GM12878 (cell line): ENCODE measurements at regions not wholly inside any gene's neighbourhood (a gene's known extent, or its start where the extent isn't known, plus 50 kb on each side); places are given as distances from the start of the nearest gene placed in this dataset.

Experiments used
- ATAC-seq: fragments of 200-7000 bp; cut with Tn5 transposase; 3 replicates; pipeline ENCODE4 v1.9.1; 2020; ENCODE audit warnings: mild to moderate bottlenecking, moderate library complexity
- BruUV-seq: library from RNA; stranded (reverse); fragments of 400-500 nt; replicated peaks from 2 replicates; lab custom pipeline; 2021; lab: Mats Ljungman, UMichigan
- CTCF ChIA-PET: fragments of 300-600 bp; sonication (Branson Sonifier 250); formaldehyde crosslinking; extraction: SDS; loops from one replicate; lab custom pipeline; 2021; ENCODE audit warnings: inconsistent platforms; lab: Yijun Ruan, JAX
- POLR2A ChIA-PET: fragments of 350-600 bp; formaldehyde crosslinking; extraction: SDS; loops from one replicate; lab custom pipeline; 2021; ENCODE audit warnings: inconsistent platforms; lab: Charles Lee
- RAD21 ChIA-PET: fragments of 300-600 bp; sonication (Branson Sonifier 250); formaldehyde crosslinking; loops from one replicate; lab custom pipeline; 2023; ENCODE audit warnings: antibody characterized with exemption; ENCODE audit not compliant: unreplicated experiment; lab: Charles Lee
- SMC1A ChIA-PET: fragments of 300-600 bp; sonication (Branson Sonifier 250); formaldehyde crosslinking; loops from one replicate; lab custom pipeline; 2023; ENCODE audit not compliant: unreplicated experiment, uncharacterized antibody; lab: Charles Lee
- DNase-seq: peaks from one replicate; pipeline ENCODE4 v3.0.0-alpha.2; 2011; ENCODE audit warnings: low read depth, low spot score
- FAIRE-seq: peaks from 3 replicates; lab custom pipeline; 2011; peaks lifted over from hg19 to GRCh38; lab: Jason Lieb, UNC
- H2AFZ ChIP-seq: 2 replicates; pipeline ENCODE4 v1.6.0; 2011; ENCODE audit warnings: low read depth, low read length, control low read depth; ENCODE audit not compliant: control insufficient read depth
- H3K27ac ChIP-seq: 2 replicates; pipeline ENCODE4 v1.5.1; 2011; ENCODE audit warnings: control low read depth; ENCODE audit not compliant: control insufficient read depth, insufficient read depth
- H3K27me3 ChIP-seq, 2 experiments: replicated peaks in 1 of 2; 2 replicates each; pipeline versions ENCODE4 v1.6.0 to v1.6.1; 2011; ENCODE audit warnings: low read length in 1 of 2; ENCODE audit not compliant: control insufficient read depth in 2 of 2, insufficient read depth in 2 of 2
- H3K36me3 ChIP-seq, 2 experiments: 2 replicates each; pipeline ENCODE4 v1.5.1; 2011; ENCODE audit warnings: low read length in 1 of 2; ENCODE audit not compliant: control insufficient read depth in 2 of 2, insufficient read depth in 2 of 2
- H3K4me1 ChIP-seq: 2 replicates; pipeline ENCODE4 v1.6.1; 2011; ENCODE audit warnings: mild to moderate bottlenecking, low read length, moderate library complexity, mixed read lengths; ENCODE audit not compliant: control insufficient read depth, insufficient read depth
- H3K4me2 ChIP-seq: 2 replicates; pipeline ENCODE4 v1.6.0; 2011; ENCODE audit warnings: control low read depth; ENCODE audit not compliant: control insufficient read depth, insufficient read depth
- H3K4me3 ChIP-seq: fragments of 200-600 bp; sonication (generic); 2 replicates; pipeline ENCODE4 v1.5.1; 2016
- H3K79me2 ChIP-seq: 2 replicates; pipeline ENCODE4 v1.6.0; 2011; ENCODE audit warnings: low read length; ENCODE audit not compliant: control insufficient read depth, insufficient read depth
- H3K9ac ChIP-seq: 2 replicates; pipeline ENCODE4 v1.8.0; 2011; ENCODE audit warnings: low read length, control low read depth, mixed read lengths; ENCODE audit not compliant: control insufficient read depth, insufficient read depth
- H3K9me3 ChIP-seq: replicated peaks from 3 replicates; pipeline ENCODE4 v1.5.1; 2011; ENCODE audit warnings: mild to moderate bottlenecking, low read length; ENCODE audit not compliant: control insufficient read depth, insufficient read depth
- H4K20me1 ChIP-seq: 2 replicates; pipeline ENCODE4 v1.6.0; 2011; ENCODE audit not compliant: control insufficient read depth, insufficient read depth
- ASH2L ChIP-seq: fragments of 300-600, 200-600 bp; sonication (generic); IDR thresholded peaks from 2 replicates; pipeline ENCODE4 v1.6.1; 2017; ENCODE audit warnings: low read depth, mild to moderate bottlenecking, borderline replicate concordance
- EP300 ChIP-seq, 2 experiments: fragments of 150-350 bp in 1 of 2; IDR thresholded peaks; 2 replicates each; pipeline ENCODE4 v1.6.1; 2011 to 2012; ENCODE audit warnings: low read depth in 2 of 2, low read length in 2 of 2, borderline replicate concordance in 1 of 2, improper control_type of control experiment in 1 of 2, inconsistent platforms in 1 of 2; ENCODE audit not compliant: control insufficient read depth in 1 of 2
- MTA2 ChIP-seq: fragments of 450-650 bp; IDR thresholded peaks from 2 replicates; pipeline ENCODE4 v1.6.1; 2016; ENCODE audit warnings: low read depth, mild to moderate bottlenecking, moderate library complexity
- PRDM15 ChIP-seq: fragments of 450-650 bp; formaldehyde crosslinking; IDR thresholded peaks from 2 replicates; pipeline ENCODE4 v1.4.0; 2020; ENCODE audit warnings: mild to moderate bottlenecking, moderate library complexity
- RELA ChIP-seq: fragments of 450-650 bp; IDR thresholded peaks from 2 replicates; pipeline ENCODE4 v1.8.0; 2014; ENCODE audit warnings: borderline replicate concordance; ENCODE audit not compliant: partially characterized antibody
- YBX1 ChIP-seq: fragments of 450-650 bp; IDR thresholded peaks from 2 replicates; pipeline ENCODE4 v1.6.1; 2016; ENCODE audit warnings: antibody characterized with exemption
- ZBTB4 ChIP-seq: fragments of 450-650 bp; formaldehyde crosslinking; IDR thresholded peaks from 2 replicates; pipeline ENCODE4 v1.4.0; 2022; ENCODE audit warnings: mild to moderate bottlenecking, moderate library complexity
- WGBS: methylation state at CpG from one replicate; pipeline ENCODE4 v1.1.6; 2016; ENCODE audit warnings: low lambda C conversion rate; ENCODE audit not compliant: insufficient replicate concordance, insufficient coverage; ENCODE audit errors: missing lambda C conversion rate; 5-methylcytosine and 5-hydroxymethylcytosine counted together
- in situ Hi-C: fragments of 300-500 bp; cut with MboI; formaldehyde crosslinking; loops from 9 replicates; pipeline ENCODE4 v1.14.3; 2018; ENCODE audit warnings: mixed read lengths
- intact Hi-C: fragments of 100-400 bp; cut with micrococcal nuclease; formaldehyde crosslinking; loops from one replicate; pipeline ENCODE4 v1.14.2; 2022; ENCODE audit not compliant: unreplicated experiment

DNA sequence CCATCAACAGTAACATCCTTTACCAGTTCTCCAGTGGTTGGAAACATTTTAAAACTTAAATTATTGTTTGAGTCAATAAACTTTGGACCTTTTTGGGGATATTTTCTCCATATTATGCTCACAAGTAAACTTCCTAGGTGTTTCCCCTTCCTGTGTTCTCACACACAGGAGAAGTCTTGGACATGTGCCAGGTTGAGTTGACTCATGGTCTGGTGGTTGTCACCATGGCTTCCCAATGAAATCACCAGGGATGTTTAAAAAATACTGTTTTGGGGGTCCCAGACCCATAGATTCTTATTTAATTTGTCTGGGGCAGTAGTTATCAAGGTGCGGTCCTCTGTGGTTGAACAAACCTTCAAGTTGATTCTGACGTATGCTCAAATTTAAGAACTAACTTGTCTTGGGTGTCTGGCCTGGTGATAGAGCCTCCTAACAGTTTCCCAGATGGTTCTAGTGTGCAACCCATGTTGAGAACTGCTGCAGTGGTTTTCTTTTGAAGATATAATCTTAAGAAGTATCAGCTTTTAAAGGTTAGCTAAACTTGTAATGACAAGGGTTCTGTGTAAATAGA lies 291.8 kb downstream of the EDEM1 start:
- SMC1A ChIA-PET = interaction anchor here (0.9 kb wide), 1 partner anchor 8 kb away, joined by 4 read pairs; no protein-coding TSS in a partner anchor
- no peak for FAIRE-seq
- Histone ChIP-seq H3K27me3 (no peaks in the 10 kb centered on the region), H4K20me1 (no peaks in the 10 kb centered on the region), H2AFZ (no peak overlapping the region), H3K27ac (no peak overlapping the region), H3K4me1 (no peaks in the 10 kb centered on the region), H3K4me3 (no peak overlapping the region), H3K36me3 (no peaks in the 10 kb centered on the region), H3K9me3 (no peaks in the 10 kb centered on the region; the same call in 2 of the 3 replicates), H3K79me2 (no peaks in the 10 kb centered on the region), H3K4me2 (no peak overlapping the region), H3K9ac (no peak overlapping the region)
- RAD21 ChIA-PET = no interaction called here
- in situ Hi-C loops = no loop called here
- CTCF ChIA-PET = no interaction called here
- TF ChIP-seq EP300 (IDR thresholded peaks at IDR 0.05; ENCODE audit: borderline replicate concordance in 1 of 2, control insufficient read depth in 1 of 2, low read depth in 2 of 2, low read length in 2 of 2) = no peak
- no peak for DNase-seq
- 97% methylated on average over 2 of the region's 2 CpGs for WGBS
- BruUV-seq = no TSS peak
- POLR2A ChIA-PET = no interaction called here
- intact Hi-C loops = no loop called here
- no peak for ATAC-seq

DNA sequence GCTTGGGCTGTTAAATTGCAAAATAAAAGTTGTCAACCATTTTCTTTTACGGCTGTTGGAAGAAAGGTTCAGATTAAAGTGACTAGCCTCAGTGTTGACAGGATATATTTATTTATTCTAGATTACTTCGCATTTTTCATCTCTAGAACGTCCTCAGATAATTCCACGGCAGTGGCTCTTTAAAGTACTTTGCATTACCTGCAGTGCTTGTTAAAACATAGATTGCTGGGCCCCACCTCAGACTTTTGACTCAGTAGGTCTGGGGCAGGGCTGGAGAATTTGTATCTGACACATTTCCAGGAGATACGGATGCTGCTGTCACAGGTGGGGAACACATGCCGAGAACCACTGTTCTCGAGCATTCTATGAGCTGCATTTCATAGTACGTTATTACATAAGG lies 292.7 kb downstream of the EDEM1 start:
- Histone ChIP-seq H3K36me3 (no peaks in the 10 kb centered on the region), H3K4me3 (no peak overlapping the region), H3K9me3 (no peaks in the 10 kb centered on the region; the same call in 2 of the 3 replicates), H3K9ac (no peak overlapping the region), H3K79me2 (no peaks in the 10 kb centered on the region), H2AFZ (no peak overlapping the region), H3K27me3 (no peaks in the 10 kb centered on the region), H3K4me1 (no peaks in the 10 kb centered on the region), H3K4me2 (no peak overlapping the region), H4K20me1 (no peaks in the 10 kb centered on the region), H3K27ac (no peak overlapping the region)
- no peak for DNase-seq
- FAIRE-seq = no peak
- no TSS peak for BruUV-seq
- in situ Hi-C loops (no loop called here), intact Hi-C loops (no loop called here)
- 75% methylated on average over 8 of the region's 8 CpGs for WGBS
- RAD21 ChIA-PET = no interaction called here
- POLR2A ChIA-PET = no interaction called here
- CTCF ChIA-PET = no interaction called here
- ATAC-seq = no peak
- SMC1A ChIA-PET = interaction anchor here (0.9 kb wide), 1 partner anchor 8 kb away, joined by 4 read pairs; no protein-coding TSS in a partner anchor
- no peak for TF ChIP-seq ZBTB4 (CRISPR knock-in tag)
- no peak for TF ChIP-seq YBX1
- TF ChIP-seq RELA = no peak
- TF ChIP-seq PRDM15 (CRISPR knock-in tag) = no peak
- no peak for TF ChIP-seq MTA2
- no peak for TF ChIP-seq ASH2L
